GM18867 (cell line): ENCODE measurements at regions not wholly inside any gene's neighbourhood (a gene's known extent, or its start where the extent isn't known, plus 50 kb on each side); places are given as distances from the start of the nearest gene placed in this dataset.
"Not testable (repeated sequence)": the region's sequence is repeated elsewhere in the genome, so short reads cannot be mapped to it uniquely, and the experiment has no call there.

Experiments used
- ATAC-seq: cut with Tn5 transposase; IDR thresholded peaks from one replicate; pipeline ENCODE4 v1.9.1; 2021; ENCODE audit warnings: mild to moderate bottlenecking, moderate library complexity; ENCODE audit not compliant: unreplicated experiment

GRCh38 chr1:104288322-104288721 is 538.6 kb downstream of the AMY1C start:
- not testable (repeated sequence) for ATAC-seq

- ATAC-seq: no peak
These were observed 541.5 kb downstream of the AMY1C start for GRCh38 chr1:104291156-104291555.

GRCh38 chr1:104294259-104294658 is 544.6 kb downstream of the AMY1C start:
- no peak for ATAC-seq

- ATAC-seq: no peak
These were observed 545.8 kb downstream of the AMY1C start for GRCh38 chr1:104295511-104295910.

GRCh38 chr1:104309673-104310072 is 560.0 kb downstream of the AMY1C start:
- no peak for ATAC-seq

- ATAC-seq: no peak
These were observed 566.1 kb downstream of the AMY1C start for GRCh38 chr1:104315823-104316222.

- ATAC-seq: no peak
These were observed 572.4 kb downstream of the AMY1C start for GRCh38 chr1:104322131-104322530.

GRCh38 chr1:104329278-104329677 is 579.6 kb downstream of the AMY1C start:
- ATAC-seq: no peak

- ATAC-seq: no peak
These were observed 582.1 kb downstream of the AMY1C start for GRCh38 chr1:104331763-104332162.

- ATAC-seq: not testable (repeated sequence)
These were observed 588.2 kb downstream of the AMY1C start for GRCh38 chr1:104337927-104338326.

- ATAC-seq: no peak
These were observed 592.2 kb downstream of the AMY1C start for GRCh38 chr1:104341944-104342343.

GRCh38 chr1:104348277-104348676 is 598.6 kb downstream of the AMY1C start:
- ATAC-seq: no peak

- no peak for ATAC-seq
These were observed 603.9 kb downstream of the AMY1C start for GRCh38 chr1:104353580-104353979.

GRCh38 chr1:104358086-104358485 is 608.4 kb downstream of the AMY1C start:
- ATAC-seq: no peak

GRCh38 chr1:104358621-104359020 is 608.9 kb downstream of the AMY1C start:
- ATAC-seq: no peak

- ATAC-seq: no peak
These were observed 628.7 kb downstream of the AMY1C start for GRCh38 chr1:104378414-104378813.

- ATAC-seq: no peak
These were observed 630.3 kb downstream of the AMY1C start for GRCh38 chr1:104380003-104380402.

GRCh38 chr1:104387716-104388508 is 638.2 kb downstream of the AMY1C start:
- no peak for ATAC-seq

- ATAC-seq: no peak
These were observed 642.9 kb downstream of the AMY1C start for GRCh38 chr1:104392552-104392951.

- no peak for ATAC-seq
These were observed 652.5 kb downstream of the AMY1C start for GRCh38 chr1:104402178-104402577.

GRCh38 chr1:104403883-104404282 is 654.2 kb downstream of the AMY1C start:
- ATAC-seq: no peak

- no peak for ATAC-seq
These were observed 657.0 kb downstream of the AMY1C start for GRCh38 chr1:104406728-104407127.

GRCh38 chr1:104408268-104408667 is 658.6 kb downstream of the AMY1C start:
- ATAC-seq: no peak
